Activated T-cell treated with anti-CD3 and anti-CD28 coated beads for 24 hours (primary cell): ENCODE measurements at regions not wholly inside any gene's neighbourhood (a gene's known extent, or its start where the extent isn't known, plus 50 kb on each side); places are given as distances from the start of the nearest gene placed in this dataset.
"Not testable (repeated sequence)": the region's sequence is repeated elsewhere in the genome, so short reads cannot be mapped to it uniquely, and the experiment has no call there.

ENCODE experiments used
- DNase-seq: peaks from one replicate; pipeline ENCODE4 v3.0.0-alpha.2; 2020; ENCODE audit warnings: low read depth

DNA sequence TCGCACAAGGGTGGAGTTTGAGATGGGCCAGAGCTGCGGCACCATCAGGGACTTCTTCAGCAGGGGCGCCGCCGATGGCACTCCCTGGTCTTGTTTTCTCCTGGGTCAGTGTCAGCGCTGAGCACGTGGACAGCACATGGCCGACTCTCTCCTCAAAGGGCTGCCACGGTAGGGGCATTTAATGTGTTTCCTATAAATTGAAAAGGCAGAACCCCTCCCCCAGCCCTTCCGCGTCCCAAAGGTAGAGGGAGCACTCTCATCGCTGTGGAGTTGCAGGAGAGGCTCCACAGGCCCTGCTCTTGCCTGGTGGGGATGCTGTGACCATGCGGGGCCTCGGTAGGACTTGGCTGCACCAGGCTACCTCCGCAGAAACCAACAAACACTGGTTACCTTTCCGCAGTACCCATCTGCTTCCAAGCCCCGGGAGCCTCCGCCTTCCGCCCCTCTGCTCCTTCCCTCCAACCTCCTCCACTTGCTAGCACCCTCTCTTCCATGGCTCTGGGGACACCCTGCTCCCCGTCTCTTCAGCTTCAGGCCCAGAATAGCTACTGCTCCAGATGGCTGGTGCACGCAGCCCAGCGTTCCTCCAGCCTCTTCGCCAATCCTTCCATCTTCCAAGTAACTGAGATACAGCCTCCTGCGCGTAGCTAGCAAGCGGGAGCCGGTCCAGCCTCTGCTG is 166.3 kb upstream of the ADCY1 start:
- DNase-seq = no peak

DNA sequence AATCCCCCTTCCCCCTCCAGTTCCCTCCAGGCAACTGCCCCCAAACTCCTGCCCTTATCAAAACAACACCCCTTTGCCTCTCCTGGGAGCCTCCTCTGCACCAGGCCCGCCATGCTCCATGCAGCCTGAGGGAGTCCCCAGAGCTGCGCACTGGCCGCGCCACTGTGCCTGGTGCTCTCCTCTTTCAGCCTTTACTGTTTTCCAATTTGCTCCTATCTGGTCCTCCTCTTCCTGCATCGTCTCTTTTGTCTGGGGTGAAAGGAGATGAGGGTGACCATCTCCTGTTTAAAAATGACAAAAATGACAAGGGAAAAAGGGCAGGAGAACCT is 165.8 kb upstream of the ADCY1 start:
- no peak for DNase-seq

DNA sequence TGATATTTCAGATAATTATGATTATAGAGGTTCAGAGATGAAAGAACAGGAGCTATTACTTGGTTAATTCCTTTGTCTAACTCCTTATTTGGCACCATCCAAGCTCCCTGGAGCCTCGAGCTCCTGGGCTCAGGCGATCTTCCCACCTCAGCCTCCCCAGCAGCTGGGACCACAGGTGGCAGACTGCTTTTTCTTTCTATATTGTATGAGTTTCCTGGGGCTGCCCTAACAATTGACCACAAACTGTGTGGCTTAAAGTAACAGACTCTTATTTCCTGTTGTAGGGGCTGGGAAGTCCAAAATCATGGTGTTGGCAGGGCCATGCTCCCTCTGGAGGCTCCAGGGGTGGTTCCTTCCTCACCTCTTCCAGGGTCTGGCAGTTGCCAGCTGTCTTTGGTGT is 163.3 kb upstream of the ADCY1 start:
- DNase-seq = no peak

DNA sequence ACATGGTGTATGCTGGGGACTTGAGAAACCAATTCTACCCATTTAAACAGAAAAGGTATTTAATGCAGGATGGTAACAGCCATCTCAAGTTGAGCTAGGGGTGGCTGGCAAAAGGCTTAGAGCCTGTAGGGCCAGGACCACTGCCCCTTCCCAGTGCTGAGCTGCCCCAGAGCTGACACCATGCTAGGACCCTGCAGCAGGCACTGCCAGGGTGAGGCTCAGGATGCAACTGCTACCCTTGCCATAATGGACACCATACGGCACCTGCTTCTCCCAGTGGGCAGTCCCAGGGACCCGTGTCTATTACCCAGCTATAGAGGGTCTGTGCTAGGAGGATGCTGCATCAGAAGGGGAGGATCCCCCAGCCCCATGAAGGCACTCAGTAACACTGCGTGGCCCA is 160.7 kb upstream of the ADCY1 start:
- DNase-seq = no peak

DNA sequence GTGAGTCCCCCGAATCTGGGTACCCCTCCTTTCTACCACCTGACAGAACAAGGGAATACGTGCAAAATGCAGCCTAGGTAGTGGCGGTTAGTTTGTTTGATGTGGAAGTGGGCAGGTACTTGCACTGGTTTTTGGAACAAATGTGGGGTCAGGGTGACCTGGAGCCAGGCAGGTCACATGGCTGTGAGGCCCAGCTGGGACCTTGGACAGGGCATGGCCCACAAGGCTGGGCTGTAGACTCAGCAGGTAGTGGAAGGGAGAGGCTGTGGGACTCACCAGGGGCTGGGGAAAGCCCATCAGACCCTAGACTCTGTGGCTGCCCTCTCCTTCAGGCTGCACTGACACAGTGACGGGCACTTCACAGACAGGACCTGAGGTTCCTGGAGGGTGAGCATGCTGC is 159.9 kb upstream of the ADCY1 start:
- no peak for DNase-seq

DNA sequence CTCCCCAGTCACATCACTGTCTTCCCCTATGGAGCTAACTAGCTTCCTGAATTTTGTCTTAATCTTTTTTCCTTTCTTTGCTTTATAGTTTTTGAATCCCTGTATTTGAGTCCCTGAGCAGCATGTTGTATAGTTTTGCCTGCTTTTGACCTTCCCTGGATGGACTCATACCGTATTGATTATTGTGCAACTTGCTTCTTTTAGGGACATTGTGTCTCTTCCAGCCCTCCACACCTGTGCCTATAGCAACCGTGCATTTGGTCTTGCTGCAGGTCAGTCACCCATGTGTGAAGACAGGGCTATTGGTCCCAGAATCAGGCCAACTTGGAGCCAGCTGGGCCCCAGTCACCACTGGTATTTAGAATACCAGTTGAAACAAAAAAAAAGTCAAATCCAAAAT is 158.9 kb upstream of the ADCY1 start:
- no peak for DNase-seq

DNA sequence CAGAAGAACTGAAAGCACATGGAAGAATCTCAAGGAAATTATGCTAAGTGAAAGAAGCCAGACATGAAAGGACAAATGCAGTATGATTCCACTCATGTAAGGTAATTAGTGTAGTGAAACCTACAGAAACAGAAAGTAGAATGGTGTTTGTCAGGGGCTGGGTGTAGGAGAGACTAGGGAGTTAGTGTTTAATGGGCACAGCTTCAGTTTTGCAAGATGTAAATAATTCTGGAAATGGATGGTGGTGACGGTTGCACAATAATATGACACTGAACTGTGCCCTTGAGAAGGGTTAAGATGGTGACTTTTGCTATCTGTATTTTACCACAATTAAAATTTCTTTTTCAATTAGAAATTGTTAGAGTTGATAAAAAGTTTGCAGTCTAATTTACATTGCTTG is 157.3 kb upstream of the ADCY1 start:
- DNase-seq = no peak

DNA sequence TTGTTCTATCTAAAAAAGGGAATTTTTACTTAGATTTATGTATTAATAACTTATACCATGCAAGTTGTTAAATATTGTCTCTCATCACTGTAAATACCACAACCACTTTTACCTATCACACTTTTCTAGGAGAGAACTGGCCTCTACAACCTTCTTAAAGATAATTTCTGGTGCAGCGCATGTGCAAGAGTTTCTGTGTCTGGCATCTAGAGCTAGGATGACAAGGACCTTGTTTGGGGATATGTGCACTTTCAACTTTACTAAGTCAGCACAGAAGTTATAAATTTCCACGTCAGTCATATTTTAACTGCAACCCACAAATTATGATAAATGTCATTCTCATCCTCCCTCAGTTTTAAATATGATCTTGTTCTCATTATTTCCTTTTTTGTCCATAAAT is 156.9 kb upstream of the ADCY1 start:
- DNase-seq = no peak

DNA sequence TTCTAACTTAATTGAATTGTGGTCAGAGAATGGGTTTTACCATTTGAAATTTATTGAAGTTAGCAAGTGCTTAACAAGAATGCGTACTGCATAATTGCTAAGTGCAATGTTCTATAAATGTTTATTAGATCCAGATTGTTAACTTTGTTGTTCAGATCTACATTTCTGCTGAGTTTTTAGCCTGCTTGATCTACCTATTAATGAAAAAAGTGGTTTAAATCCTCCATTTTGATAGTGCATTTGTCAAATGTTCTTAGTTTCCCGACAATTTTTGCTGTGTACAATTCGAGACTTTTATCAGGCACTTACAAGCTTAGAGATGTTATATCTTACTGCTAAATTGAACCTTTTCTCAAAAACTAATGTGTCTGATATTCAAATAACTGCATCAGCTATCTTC is 156.4 kb upstream of the ADCY1 start:
- no peak for DNase-seq

DNA sequence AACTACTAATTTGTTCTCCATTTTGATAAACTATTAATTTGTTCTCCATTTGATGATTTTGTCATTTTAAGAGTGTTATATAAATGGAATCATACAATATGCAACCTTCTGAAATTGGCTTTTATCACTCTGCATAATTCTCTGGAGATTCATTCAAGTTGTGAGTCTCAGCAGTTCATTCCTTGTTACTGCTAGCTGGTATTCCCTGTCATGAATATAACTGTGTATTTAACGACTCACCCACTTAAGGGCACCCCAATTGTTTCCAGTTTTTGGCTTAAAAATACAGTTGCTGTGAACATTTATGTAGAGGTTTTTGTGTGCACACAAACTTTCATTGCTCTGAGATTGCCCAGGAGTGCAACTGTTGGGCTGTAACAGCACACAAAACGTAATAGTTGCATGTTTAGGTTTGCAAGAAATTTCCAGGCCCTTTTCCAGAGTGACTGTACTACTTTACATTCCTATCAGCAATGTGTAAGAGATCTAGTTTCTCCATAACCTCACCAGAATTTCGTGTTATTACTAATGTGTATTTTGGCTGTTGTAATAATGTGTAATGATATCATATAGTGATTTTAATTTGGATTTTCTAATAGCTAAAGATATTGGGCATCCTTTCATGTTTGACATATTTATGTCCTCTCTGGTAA is 153.2 kb upstream of the ADCY1 start:
- DNase-seq = no peak

DNA sequence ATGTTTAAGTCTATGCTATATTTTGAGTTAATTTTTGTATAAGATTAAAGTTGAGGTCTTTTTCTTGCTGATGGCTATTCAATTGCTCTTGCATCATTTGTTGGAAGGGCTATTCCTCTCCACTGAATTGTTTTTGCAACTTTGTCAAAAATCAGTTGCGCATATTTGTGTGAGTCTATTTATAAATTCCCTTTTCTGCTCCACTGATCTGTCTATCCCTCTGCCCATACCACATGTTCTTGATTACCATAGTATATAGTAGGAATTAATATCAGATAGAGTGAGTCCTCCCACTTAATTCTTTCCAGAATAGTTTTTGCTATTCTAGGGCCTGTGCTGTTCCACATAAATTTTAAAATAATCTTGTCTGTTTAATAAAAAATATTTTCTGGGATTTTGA is 152.4 kb upstream of the ADCY1 start:
- DNase-seq = no peak

DNA sequence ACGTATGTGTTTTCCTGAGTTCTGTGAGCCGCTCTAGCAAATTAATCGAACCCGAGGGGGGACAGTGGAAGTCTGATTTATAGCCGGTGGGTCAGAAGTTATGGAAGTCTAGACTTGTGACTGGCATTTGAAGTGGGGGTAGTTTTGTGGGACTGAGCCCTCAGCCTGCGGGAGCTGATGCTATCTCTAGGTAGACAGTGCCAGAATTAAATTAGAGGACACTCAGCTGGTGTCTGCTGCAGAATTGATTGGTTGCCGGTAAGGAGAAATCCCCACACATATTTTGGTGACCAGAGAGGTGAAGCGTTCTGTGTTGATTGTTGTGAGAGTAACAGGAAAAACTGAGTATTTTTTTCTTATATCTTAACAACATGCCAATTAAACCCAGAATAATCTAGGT is 143.8 kb upstream of the ADCY1 start:
- DNase-seq = no peak

DNA sequence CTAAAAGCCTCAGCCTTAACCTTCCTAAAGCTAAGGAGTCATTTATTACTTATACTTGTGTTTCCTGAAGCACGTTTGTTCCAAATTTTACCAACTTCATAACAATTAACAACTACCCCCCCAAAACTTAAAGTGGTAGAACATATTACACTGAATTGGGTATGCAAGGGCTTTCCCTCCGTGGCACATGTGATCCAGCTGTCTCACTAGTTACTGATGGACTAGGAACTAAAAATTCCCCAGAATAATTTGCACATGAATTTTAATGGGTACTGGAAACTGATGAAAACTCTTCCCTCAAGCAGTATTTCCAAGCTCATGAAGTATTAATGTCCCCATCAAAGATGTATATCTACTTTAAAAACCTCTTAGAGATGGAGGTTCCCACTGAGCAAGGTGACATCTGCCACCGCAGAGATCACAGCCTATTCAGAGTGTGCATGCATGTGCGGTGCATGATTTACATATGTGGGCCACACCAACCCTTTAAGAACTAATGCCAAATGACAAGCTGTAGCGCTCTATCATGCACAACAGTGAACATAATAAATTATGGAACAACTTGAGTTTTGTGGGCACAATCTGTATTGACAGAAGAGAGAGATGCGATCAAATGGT is 139.9 kb upstream of the ADCY1 start:
- no peak for DNase-seq

DNA sequence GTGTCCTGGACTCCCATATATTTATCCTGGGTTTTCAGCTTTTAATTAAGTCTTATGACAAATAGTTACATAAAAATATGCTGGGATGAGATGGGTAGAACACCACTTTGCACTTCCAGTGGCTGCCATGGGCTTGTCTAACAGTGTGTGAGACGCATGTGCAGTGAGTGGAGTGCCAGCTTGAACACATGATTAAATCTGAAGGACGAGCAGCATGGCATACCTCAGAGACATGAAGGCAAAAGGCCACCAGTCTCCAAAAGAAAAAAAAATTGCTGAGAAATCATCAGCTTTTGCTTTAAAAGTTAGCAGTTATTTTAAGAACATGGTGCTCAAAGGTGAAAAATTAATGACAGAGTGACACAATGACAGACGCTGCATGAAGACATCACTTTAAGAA is 139.0 kb upstream of the ADCY1 start:
- no peak for DNase-seq

DNA sequence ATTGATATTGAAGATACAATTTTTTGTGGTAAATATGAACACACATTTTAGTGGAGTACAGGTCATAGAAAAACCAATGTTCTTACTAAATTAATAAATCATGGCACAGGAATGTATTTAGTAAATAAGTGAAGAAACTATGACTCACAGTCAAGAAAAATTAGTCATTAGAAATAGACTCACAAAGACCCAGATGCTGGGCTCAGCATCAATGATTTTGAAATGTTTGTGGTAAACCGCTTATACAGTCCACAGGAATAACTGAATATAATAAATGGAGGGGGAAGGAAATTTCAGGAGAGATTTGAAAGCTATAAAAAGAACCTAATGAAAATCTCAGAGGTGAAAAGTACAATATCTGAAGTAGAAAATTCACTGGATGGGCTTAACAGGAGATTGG is 138.3 kb upstream of the ADCY1 start:
- no peak for DNase-seq

DNA sequence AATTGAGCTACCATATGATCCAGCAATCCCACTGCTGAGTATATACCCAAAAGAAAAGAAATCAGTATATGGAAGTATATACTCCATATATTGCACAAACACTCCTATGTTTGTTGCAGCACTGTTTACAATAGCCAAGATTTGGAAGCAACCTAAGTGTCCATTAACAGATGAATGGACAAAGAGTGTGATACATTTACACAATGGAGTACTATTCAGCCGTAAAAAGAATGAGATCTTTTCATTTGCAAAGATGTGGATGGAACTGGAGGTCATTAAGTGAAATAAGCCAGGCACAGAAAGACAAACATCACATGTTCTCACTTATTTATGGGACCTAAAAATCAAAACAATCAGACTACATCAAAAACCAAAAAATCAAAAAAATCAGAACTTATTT is 133.4 kb upstream of the ADCY1 start:
- DNase-seq = not testable (repeated sequence)

DNA sequence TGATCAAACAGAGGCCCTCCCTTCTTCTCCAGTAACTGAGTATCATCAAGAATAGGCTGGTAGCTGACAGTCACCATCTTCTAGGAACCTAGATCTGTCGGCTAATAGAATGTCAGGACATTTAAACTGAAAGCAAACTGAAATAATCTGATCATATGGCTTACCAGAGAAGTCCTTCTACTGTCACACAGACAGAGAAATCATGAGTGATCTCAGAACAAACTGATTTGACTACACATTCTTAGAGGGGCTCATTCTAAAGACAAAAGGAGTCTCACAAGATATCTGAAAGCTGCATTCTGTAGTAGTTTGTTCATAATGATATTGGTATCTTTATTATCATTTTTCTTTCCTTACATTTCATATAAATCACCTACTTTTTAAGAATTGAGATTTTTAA is 130.9 kb upstream of the ADCY1 start:
- no peak for DNase-seq

DNA sequence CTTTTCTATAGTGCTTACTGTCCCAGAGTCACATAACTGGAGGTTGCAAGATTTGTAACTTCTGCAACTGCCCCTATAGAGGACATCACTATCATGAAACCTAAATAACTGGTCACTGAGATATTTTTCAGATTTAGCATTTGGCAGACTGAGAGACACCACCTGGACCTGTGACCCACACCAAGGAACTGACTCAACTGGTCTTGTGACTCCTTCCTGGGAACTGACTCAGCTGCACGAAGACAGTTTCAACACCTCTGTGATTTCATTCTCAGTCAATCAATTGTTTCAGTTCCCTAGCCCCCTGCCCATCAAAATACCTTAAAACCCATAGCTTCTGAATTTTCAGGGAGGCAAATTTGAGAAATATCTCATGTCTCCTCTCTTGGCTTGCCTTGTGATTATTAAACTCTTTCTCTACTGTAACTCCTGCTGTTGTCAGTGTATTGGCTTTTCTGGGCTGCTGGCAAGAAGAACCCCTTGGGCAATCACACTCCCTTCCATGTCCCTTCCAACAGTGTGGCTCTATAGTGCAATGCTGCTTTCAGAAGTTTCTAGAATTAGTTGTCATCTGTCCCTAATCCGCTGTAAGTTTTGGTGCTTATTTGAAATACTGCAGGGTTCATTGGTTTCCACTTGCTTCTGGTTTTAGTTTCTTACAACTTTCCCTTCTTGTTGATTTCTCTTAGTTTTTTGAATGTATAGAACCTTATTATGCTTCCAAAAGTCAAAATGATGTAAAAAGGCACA is 127.8 kb upstream of the ADCY1 start:
- no peak for DNase-seq

DNA sequence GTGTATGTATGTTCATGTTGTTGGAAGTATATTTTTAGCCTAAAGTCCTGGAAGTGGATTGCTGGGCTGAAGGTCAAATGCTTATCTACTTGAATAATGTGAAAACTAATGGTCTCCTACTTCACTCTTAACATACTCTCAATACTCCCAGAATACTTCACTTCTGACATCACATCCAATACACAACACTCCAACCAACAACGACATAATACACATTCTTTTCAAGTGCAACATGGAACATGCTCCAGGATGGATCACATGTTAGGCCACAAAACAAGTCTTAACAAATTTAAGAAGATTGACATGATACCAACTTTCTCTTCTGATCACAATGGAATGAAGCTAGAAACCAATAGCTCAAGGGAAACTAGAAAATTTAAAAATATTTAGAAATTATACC is 126.9 kb upstream of the ADCY1 start:
- DNase-seq = no peak

DNA sequence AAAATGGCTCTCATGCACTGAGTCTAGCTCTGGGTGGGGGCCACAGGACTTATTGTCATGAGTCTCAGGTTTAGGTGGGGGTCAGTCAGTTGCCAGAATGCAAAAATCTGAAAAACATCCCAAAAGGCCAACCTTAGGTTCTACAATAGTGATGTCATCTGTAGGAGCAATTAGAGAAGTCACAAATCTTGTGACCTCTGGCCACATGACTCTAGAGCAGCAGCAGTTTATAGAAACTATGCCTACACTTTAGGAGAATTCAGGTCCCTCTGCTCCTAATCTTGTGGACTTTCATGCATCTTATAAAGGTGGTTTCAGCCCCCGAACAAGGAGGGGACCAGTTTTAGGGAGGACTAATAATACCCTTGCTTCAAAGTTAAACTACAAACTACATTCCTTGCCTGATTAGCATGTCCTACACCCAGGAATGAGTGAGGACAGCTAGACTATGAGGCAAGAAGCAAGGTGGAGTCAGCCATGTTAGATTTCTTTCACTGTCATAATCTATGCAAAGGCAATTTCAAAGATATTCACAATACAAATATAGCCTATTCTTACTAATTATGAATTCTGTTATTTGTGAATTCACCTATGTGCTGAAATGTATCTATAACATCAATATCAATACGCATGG is 123.5 kb upstream of the ADCY1 start:
- no peak for DNase-seq

DNA sequence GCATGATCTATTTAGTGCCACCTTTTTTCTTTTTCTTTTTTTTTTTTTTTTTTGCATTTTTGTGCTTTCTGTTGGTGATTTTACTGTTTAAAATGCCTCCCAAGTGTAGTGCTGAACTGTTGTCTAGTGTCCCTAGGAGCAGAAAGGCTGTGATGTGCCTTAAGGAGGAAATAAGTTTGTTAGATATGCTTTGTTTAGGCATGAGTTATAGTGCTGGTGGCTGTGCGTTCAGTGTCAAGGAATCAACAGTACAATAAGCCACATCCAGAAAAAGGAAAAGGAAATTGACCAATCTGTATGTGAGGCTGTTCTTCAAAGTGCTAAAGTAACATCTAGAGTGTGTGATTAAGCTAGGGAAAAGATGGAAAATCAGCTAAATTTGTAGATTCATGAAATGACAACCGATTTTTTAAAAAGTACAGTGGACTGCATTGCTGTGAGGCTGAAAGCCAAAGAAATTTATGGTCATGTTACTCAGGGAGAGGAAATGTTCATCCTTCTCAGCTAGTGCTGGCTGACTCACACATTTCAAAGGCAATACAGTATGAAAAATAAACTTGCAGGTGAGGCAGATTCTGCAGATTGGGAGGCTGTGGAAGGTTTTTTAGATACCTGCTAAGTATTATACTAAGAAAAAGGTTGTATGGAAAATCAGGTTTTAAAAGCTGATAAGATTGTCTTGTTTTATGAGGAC is 122.7 kb upstream of the ADCY1 start:
- no peak for DNase-seq

DNA sequence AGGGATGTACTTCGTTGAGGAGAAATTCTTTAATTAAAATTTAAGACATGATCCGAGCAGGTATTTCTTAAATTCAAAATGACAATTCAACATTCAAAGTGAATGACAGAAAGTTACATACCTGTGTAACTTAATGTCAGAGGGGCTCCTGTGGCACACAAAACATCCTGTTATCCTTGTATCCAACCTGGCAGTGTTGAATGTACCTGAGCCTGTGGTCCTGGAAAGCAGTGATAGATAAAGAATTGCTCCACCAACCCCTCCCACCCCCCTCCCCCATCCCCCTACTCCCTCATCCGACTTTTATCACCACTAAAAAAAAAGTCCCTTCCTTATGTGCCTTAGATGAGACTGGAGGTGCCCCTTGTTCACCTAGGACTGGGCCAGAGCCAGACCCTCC is 119.4 kb upstream of the ADCY1 start:
- DNase-seq = no peak
